ENCODE measurements at regions not wholly inside any gene's neighbourhood (a gene's known extent, or its start where the extent isn't known, plus 50 kb on each side); places are given as distances from the start of the nearest gene placed in this dataset.
"Not testable (repeated sequence)": the region's sequence is repeated elsewhere in the genome, so short reads cannot be mapped to it uniquely, and the experiment has no call there.

- peaks cover 11% of the 10 kb centered on the region; the same call in 2 of the 3 replicates for H3K4me1 Mint-ChIP-seq
- H3K27ac ChIP-seq (ENCODE audit: low read depth); H3K79me2 ChIP-seq (replicated peaks; ENCODE audit: insufficient read depth); H3K27me3 ChIP-seq (ENCODE audit: insufficient read depth); DNase-seq (ENCODE audit: low spot score); H3K4me3 ChIP-seq; H3K27ac Mint-ChIP-seq; H4K20me1 ChIP-seq (replicated peaks; ENCODE audit: insufficient read depth); H3K9me3 Mint-ChIP-seq; H3K4me1 ChIP-seq (ENCODE audit: insufficient read depth); H3K4me3 Mint-ChIP-seq; ATAC-seq; H3F3A ChIP-seq (replicated peaks; ENCODE audit: low read depth); H3K27me3 Mint-ChIP-seq (ENCODE audit: insufficient read depth, low read depth, poor library complexity); H3K9me2 ChIP-seq (ENCODE audit: insufficient read depth); H3K4me2 ChIP-seq; H2AFZ ChIP-seq; H3K36me3 ChIP-seq (ENCODE audit: insufficient read depth); H3K36me3 Mint-ChIP-seq (ENCODE audit: low read depth): not testable (repeated sequence)
Measured at GRCh38 chr2:209186886-209187285, 237.0 kb upstream of the MAP2 start.

GRCh38 chr2:209189893-209190292 lies 234.0 kb upstream of the MAP2 start:
- no peak overlapping the region for H3K27ac Mint-ChIP-seq
- H3K4me1 ChIP-seq (ENCODE audit: insufficient read depth): no peaks in the 10 kb centered on the region
- no peaks in the 10 kb centered on the region for H3K36me3 Mint-ChIP-seq (ENCODE audit: low read depth)
- H2AFZ ChIP-seq: no peak overlapping the region
- no peak overlapping the region for H3K27ac ChIP-seq (ENCODE audit: low read depth)
- H3K9me3 Mint-ChIP-seq: no peaks in the 10 kb centered on the region
- H4K20me1 ChIP-seq (replicated peaks; ENCODE audit: insufficient read depth): no peaks in the 10 kb centered on the region
- no peak overlapping the region for H3K4me3 Mint-ChIP-seq
- no peak overlapping the region for H3K4me3 ChIP-seq
- no peaks in the 10 kb centered on the region for H3K36me3 ChIP-seq (ENCODE audit: insufficient read depth)
- DNase-seq (ENCODE audit: low spot score) (no peak), ATAC-seq (no peak)
- no peaks in the 10 kb centered on the region for H3F3A ChIP-seq (replicated peaks; ENCODE audit: low read depth)
- no peaks in the 10 kb centered on the region for H3K9me2 ChIP-seq (ENCODE audit: insufficient read depth)
- H3K27me3 Mint-ChIP-seq (ENCODE audit: insufficient read depth, low read depth, poor library complexity): no peaks in the 10 kb centered on the region
- H3K27me3 ChIP-seq (ENCODE audit: insufficient read depth): no peaks in the 10 kb centered on the region
- peaks cover 11% of the 10 kb centered on the region; the same call in 2 of the 3 replicates for H3K4me1 Mint-ChIP-seq
- peaks cover 8% of the 10 kb centered on the region; the same call in 1 of the 2 replicates for H3K79me2 ChIP-seq (replicated peaks; ENCODE audit: insufficient read depth)
- no peak overlapping the region for H3K4me2 ChIP-seq
- TF ChIP-seq ZNF462 (CRISPR knock-in tag; IDR thresholded peaks at IDR 0.05) (no peak), POLR2AphosphoS5 (IDR thresholded peaks at IDR 0.05; ENCODE audit: low read depth) (no peak), ZNF331 (CRISPR knock-in tag; IDR thresholded peaks at IDR 0.05; ENCODE audit: low read depth) (no peak), CTCF (conservative IDR thresholded peaks at IDR 0.05; ENCODE audit: low read depth in 2 of 2) (no peak), NANOG (IDR thresholded peaks at IDR 0.05; ENCODE audit: borderline replicate concordance) (no peak)
